ENCODE measurements at regions not wholly inside any gene's neighbourhood (a gene's known extent, or its start where the extent isn't known, plus 50 kb on each side); places are given as distances from the start of the nearest gene placed in this dataset.
A peak's percentile ranks its signal among the peaks of the same experiment; 100 is the strongest.

DNA sequence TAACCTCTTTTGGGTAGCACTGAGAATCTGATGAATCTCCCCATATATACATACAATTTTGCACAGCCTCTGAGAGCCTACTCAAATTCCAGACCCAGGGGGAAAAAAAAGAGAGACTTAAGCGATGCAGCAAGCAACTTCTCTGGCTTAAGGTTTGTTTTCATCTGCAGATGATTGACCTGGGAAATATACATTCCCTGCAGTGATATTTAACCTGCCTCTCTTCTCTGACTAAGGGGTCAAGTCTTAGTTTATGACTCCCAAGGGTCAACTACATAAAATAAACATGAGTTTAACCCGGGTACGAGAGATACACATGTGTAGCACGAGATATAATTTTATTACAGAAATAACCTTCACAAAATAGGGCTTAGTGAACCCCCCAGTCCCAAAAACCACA lies 737.8 kb downstream of the TUSC7 start:
- DNase-seq, result no peak
- no peak overlapping the region for H3K27ac ChIP-seq (ENCODE audit: low read depth, low read length)
- H3K4me1 ChIP-seq (ENCODE audit: control insufficient read depth, insufficient read depth, low read length), result no peaks in the 10 kb centered on the region
- Mint-ChIP-seq H3K27me3 (ENCODE audit: insufficient read depth) (peaks cover 1% of the 10 kb centered on the region), H3K4me3 (no peak overlapping the region), H3K4me1 (no peaks in the 10 kb centered on the region), H3K27ac (no peak overlapping the region), H3K36me3 (ENCODE audit: low read depth) (no peaks in the 10 kb centered on the region), H3K9me3 (no peaks in the 10 kb centered on the region)
- H3K9ac ChIP-seq (ENCODE audit: extremely low read depth, low read length, poor library complexity, severe bottlenecking), result no peak overlapping the region
- no peaks in the 10 kb centered on the region for H3K36me3 ChIP-seq (ENCODE audit: control insufficient read depth, insufficient read depth, low read length)
- 90% methylated on average over 4 of the region's 4 CpGs; no CpG with 5 or more reads in 1 of the 2 experiments for WGBS, 2 experiments (ENCODE audit: insufficient coverage in 1 of 2, insufficient read length in 1 of 2)
- no peaks in the 10 kb centered on the region for H3K9me3 ChIP-seq (ENCODE audit: control insufficient read depth, low read length)
- no peaks in the 10 kb centered on the region for H3K27me3 ChIP-seq (ENCODE audit: control insufficient read depth, insufficient read depth, low read length, poor library complexity, severe bottlenecking)
- H3K4me3 ChIP-seq (ENCODE audit: low read length), result no peak overlapping the region
- TF ChIP-seq, protein P1, sequence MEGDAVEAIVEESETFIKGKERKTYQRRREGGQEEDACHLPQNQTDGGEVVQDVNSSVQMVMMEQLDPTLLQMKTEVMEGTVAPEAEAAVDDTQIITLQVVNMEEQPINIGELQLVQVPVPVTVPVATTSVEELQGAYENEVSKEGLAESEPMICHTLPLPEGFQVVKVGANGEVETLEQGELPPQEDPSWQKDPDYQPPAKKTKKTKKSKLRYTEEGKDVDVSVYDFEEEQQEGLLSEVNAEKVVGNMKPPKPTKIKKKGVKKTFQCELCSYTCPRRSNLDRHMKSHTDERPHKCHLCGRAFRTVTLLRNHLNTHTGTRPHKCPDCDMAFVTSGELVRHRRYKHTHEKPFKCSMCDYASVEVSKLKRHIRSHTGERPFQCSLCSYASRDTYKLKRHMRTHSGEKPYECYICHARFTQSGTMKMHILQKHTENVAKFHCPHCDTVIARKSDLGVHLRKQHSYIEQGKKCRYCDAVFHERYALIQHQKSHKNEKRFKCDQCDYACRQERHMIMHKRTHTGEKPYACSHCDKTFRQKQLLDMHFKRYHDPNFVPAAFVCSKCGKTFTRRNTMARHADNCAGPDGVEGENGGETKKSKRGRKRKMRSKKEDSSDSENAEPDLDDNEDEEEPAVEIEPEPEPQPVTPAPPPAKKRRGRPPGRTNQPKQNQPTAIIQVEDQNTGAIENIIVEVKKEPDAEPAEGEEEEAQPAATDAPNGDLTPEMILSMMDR (conservative IDR thresholded peaks at IDR 0.05), result no peak

DNA sequence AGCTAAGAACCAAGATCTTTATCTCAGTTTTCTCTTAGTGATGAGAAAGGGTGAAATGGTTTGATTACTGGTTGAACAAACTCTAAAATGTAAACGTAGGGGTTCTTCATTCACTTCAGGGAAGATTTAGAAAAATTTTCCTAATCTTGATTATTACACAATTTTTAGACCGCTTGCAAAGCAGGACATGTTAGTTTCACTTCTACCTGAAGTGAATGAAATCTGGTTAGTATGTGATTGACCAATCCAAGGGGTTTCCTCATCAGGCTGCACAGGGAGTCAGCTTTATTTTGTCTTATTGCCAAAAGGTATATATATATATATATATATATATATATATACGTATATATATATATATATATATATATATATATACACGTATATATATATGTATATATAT lies 740.4 kb downstream of the TUSC7 start:
- TF ChIP-seq, protein P1 (conservative IDR thresholded peaks at IDR 0.05), result no peak
- no peaks in the 10 kb centered on the region for H3K4me1 ChIP-seq (ENCODE audit: control insufficient read depth, insufficient read depth, low read length)
- H3K27me3 ChIP-seq (ENCODE audit: control insufficient read depth, insufficient read depth, low read length, poor library complexity, severe bottlenecking), result no peaks in the 10 kb centered on the region
- no peaks in the 10 kb centered on the region for H3K27me3 Mint-ChIP-seq (ENCODE audit: insufficient read depth)
- no peak for DNase-seq
- H3K27ac ChIP-seq (ENCODE audit: low read depth, low read length), result no peak overlapping the region
- H3K4me3 Mint-ChIP-seq, result no peak overlapping the region
- no peak overlapping the region for H3K9ac ChIP-seq (ENCODE audit: extremely low read depth, low read length, poor library complexity, severe bottlenecking)
- no peaks in the 10 kb centered on the region for H3K36me3 Mint-ChIP-seq (ENCODE audit: low read depth)
- H3K9me3 ChIP-seq (ENCODE audit: control insufficient read depth, low read length), result no peaks in the 10 kb centered on the region
- H3K27ac Mint-ChIP-seq, result no peak overlapping the region
- no peaks in the 10 kb centered on the region for H3K4me1 Mint-ChIP-seq
- no peaks in the 10 kb centered on the region for H3K9me3 Mint-ChIP-seq
- no peak overlapping the region for H3K4me3 ChIP-seq (ENCODE audit: low read length)
- 94% methylated on average over 2 of the region's 4 CpGs; no CpG with 5 or more reads in 1 of the 2 experiments for WGBS, 2 experiments (ENCODE audit: insufficient coverage in 1 of 2, insufficient read length in 1 of 2)
- H3K36me3 ChIP-seq (ENCODE audit: control insufficient read depth, insufficient read depth, low read length), result no peaks in the 10 kb centered on the region

DNA sequence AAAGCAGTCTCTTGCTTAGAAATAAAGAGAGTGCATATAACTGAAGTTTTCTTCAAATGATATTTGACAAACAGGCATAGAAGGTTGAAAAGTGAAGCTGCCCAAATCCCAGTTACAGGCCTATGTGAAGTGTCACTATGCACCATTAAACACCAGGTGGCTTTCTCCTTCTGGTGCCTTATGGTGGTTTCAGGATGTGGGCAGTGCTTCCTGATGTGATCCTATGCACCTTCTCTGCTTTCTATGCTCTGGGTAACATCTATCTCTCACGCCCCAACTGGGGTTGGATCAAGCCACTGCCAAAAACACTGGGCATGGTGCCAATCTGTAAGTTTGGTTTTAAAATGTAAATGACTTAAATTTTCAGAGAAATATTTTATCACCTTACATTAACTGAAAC lies 744.7 kb downstream of the TUSC7 start:
- H3K27ac ChIP-seq (ENCODE audit: low read depth, low read length), result no peak overlapping the region
- no peaks in the 10 kb centered on the region for H3K9me3 Mint-ChIP-seq
- no peak overlapping the region for H3K4me3 Mint-ChIP-seq
- WGBS, 2 experiments (ENCODE audit: insufficient coverage in 1 of 2, insufficient read length in 1 of 2), result 88% methylated on average over 1 of the region's 1 CpG; no CpG with 5 or more reads in 1 of the 2 experiments
- no peaks in the 10 kb centered on the region for H3K36me3 Mint-ChIP-seq (ENCODE audit: low read depth)
- H3K36me3 ChIP-seq (ENCODE audit: control insufficient read depth, insufficient read depth, low read length), result no peaks in the 10 kb centered on the region
- H3K9me3 ChIP-seq (ENCODE audit: control insufficient read depth, low read length), result no peaks in the 10 kb centered on the region
- TF ChIP-seq, protein P1 (conservative IDR thresholded peaks at IDR 0.05), result peak; percentile 68
- DNase-seq, result peak; percentile 50
- H3K27me3 Mint-ChIP-seq (ENCODE audit: insufficient read depth), result no peaks in the 10 kb centered on the region
- no peak overlapping the region for H3K27ac Mint-ChIP-seq
- H3K9ac ChIP-seq (ENCODE audit: extremely low read depth, low read length, poor library complexity, severe bottlenecking), result no peak overlapping the region
- H3K27me3 ChIP-seq (ENCODE audit: control insufficient read depth, insufficient read depth, low read length, poor library complexity, severe bottlenecking), result no peaks in the 10 kb centered on the region
- H3K4me1 Mint-ChIP-seq, result no peaks in the 10 kb centered on the region
- H3K4me3 ChIP-seq (ENCODE audit: low read length), result no peak overlapping the region
- H3K4me1 ChIP-seq (ENCODE audit: control insufficient read depth, insufficient read depth, low read length), result no peaks in the 10 kb centered on the region

All from endodermal cell (in vitro differentiated cells).